GM12892 (cell line): ENCODE measurements at regions not wholly inside any gene's neighbourhood (a gene's known extent, or its start where the extent isn't known, plus 50 kb on each side); places are given as distances from the start of the nearest gene placed in this dataset.

Experiments used
- POLR2A ChIP-seq: IDR thresholded peaks from 2 replicates; pipeline ENCODE4 v1.6.1; 2011; ENCODE audit warnings: low read depth, low read length, control low read depth
- POLR2AphosphoS5 ChIP-seq: IDR thresholded peaks from 2 replicates; pipeline ENCODE4 v1.6.1; 2011; ENCODE audit warnings: low read depth, low read length, control low read depth
- TAF1 ChIP-seq: IDR thresholded peaks from 2 replicates; pipeline ENCODE4 v1.6.1; 2011; ENCODE audit warnings: low read depth, mild to moderate bottlenecking, control low read depth, low read length, borderline replicate concordance

- TF ChIP-seq POLR2AphosphoS5 (no peak), POLR2A (no peak), TAF1 (no peak)
Observed at GRCh38 chr2:225122583-225123486, 80.6 kb upstream of the DOCK10 start.
